Erythroblast (primary cell): ENCODE measurements at regions not wholly inside any gene's neighbourhood (a gene's known extent, or its start where the extent isn't known, plus 50 kb on each side); places are given as distances from the start of the nearest gene placed in this dataset.

Experiments
- GATA1 ChIP-seq: IDR thresholded peaks from 2 replicates; pipeline ENCODE4 v1.6.1; 2011; ENCODE audit warnings: low read depth, mild to moderate bottlenecking, control low read depth, low read length, moderate library complexity
- POLR2A ChIP-seq: IDR thresholded peaks from 2 replicates; pipeline ENCODE4 v1.6.1; 2011; ENCODE audit warnings: mild to moderate bottlenecking, low read length

DNA sequence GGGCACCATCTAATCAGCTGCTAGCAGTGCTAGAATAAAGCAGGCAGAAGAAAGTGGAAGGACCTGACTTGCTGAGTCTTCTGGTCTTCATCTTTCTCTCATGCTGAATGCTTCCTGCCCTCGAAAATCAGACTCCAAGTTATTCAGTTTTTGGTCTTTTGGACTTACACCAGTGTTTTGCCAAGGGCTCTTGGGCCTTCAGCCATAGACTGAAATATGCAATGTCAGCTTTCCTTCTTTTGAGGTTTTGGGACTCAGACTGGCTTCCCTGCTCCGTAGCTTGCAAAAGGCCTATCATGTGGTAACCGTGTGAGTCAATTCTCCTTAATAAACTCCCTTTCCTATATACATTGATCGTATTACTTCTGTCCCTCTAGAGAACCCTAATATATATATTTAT lies 159.3 kb downstream of the SLCO1B3 start:
- TF ChIP-seq POLR2A (no peak), GATA1 (no peak)
